GM19324 (cell line): ENCODE measurements at regions not wholly inside any gene's neighbourhood (a gene's known extent, or its start where the extent isn't known, plus 50 kb on each side); places are given as distances from the start of the nearest gene placed in this dataset.
"Not testable (repeated sequence)": the region's sequence is repeated elsewhere in the genome, so short reads cannot be mapped to it uniquely, and the experiment has no call there.

Experiments
- ATAC-seq: cut with Tn5 transposase; IDR thresholded peaks from one replicate; pipeline ENCODE4 v1.9.1; 2021; ENCODE audit warnings: mild to moderate bottlenecking, moderate library complexity; ENCODE audit not compliant: unreplicated experiment, low FRiP score

DNA sequence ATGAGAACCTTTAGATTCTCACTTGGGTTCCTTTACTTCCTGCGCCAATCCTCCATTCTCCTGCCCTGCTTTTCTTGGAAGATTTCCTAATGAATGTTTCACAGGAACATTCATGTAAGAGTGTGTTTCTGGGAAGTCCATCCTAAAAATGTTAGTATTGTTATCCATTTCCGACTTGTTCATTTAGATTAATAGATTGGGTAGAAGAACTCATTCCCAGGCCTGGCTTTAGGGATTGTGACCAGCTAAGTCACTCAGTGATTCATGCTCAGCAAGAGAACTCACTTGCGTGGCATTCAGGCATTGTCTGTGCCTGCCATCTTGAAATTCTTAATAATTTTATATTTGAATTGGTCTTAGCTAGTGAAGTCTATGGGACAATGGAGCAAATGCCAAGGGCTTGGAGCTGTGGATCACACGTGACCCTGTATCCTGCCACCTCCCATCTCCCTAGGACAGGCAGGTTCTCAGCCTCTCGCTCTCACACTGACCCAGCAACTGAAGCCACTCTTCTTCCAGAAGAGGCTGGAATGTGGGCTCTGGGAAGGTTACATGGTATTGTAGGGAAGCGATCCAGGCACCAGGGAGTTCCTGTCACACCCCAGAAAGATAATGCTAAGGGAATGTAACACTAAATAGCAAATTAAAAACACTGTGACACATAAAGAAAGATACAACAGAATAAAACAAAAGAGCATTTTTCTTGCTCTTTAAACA, 562.1 kb downstream of the TMA16 start:
- no peak for ATAC-seq

DNA sequence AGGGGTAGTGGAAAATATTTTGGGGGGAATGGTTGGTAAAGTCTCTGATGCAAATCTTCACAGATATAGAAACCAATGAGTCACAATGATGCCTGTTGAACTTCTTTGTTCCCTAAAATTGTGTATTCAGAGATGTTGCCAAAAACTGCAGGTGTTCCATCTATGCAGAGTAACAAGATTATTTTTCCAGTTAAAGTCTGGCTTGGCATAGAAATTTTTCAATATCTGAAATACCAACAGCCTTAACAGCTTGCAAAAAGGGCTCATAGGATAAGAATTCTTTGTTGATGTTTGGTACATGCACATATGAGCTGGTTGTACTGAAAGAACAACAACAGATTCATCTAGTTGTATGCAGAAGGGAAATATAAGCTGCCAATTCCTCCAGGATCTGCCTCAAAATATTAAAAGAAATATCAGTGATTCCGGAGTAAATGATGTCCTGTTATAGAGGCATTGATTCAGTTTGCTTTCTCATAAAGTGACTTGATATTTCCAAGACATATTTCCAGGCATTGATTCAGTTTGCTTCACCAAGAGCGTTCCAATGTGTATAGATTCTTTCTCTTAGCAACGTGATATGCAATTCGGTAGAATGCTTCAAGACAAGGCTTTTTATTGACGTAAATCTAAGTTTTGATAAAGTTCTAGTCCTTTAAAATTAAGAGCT, 564.4 kb downstream of the TMA16 start:
- no peak for ATAC-seq

DNA sequence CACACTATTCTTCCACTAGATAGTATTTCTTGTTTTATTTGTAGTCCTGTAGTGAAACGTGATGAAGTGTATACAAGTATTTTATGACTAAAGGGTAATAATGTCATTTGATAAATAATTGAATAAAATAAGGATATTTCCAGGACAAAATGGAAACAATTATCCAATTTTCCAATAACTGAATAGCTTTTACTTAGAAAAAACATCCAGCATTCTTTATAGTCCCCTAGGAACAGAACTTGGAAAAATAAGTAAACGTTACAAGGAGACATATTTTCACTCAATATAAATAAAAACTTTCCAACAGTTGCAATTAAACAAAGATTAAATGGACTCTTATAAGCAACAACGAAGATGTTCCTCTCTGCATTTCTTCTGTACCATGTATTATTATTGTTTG, 566.0 kb downstream of the TMA16 start:
- no peak for ATAC-seq

DNA sequence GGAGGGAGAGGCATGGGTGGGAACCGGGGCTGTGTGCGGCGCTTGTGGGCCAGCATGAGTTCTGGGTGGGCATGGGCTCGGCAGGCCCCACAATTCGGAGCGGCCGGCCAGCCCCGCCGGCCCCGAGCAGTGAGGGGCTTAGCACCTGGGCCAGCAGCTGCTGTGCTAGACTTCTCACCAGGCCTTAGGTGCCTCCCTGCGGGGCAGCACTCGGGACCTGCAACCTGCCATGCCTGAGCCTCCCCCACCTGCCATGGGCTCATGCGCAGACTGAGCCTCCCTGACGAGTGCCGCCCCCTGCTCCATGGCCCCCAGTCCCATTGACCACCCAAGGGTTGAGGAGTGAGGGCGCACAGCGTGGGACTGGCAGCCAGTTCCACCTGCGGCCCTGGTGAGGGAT, 573.9 kb downstream of the TMA16 start:
- ATAC-seq, result no peak

DNA sequence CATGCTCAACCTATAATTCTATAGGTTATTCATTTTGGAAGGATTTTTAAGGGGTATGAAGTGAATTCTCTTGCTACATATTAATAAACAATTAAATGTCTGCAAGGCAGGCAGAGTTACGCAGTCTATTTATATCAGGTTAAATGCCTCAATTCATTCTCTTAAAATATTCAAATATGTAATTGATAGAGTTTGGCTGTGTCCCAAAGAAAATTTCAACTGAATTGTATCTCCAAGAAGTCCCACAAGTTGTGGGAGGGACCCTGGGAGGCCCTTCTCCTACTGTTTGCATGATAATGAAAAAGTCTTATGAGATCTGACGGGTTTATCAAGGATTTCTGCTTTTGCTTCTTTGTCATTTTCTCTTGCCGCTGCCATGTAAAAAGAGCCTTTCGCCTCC, 576.1 kb downstream of the TMA16 start:
- no peak for ATAC-seq

DNA sequence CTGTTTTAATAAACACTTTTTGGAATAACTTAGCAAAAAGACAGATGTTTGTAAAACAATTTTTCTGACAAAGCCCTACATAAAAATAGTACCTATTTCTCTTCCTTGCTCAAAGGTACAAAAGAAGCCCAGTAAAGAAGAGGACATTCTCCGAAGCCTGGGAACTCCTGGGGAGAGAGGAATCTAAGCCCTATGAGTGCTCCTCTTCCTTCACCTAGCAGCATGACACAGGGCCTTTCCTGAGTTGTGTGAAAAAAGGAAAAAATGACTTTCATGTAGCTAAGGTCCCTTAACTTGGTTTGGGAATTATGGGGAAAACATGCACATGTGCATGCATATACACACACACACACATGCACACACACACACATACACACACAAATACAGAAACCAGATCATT, 586.9 kb downstream of the TMA16 start:
- ATAC-seq, result no peak

DNA sequence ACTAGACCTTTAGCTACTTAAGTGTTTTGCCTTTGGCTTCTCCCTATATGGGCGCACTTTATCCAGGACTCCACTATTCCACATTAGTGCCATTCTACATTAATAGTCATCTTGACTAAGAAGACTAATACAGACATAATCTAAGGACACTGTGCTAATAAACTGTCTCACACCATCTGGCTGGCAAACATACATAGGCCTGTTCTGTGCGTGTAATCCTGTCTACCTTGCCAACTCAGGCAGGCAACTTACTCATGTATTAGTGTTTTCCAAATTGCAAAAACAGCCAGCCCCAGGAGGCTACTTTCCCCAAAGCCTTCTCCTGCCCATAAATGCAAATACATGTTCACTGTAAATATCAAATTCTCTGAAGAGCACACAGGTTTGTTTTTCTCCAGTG, 587.3 kb downstream of the TMA16 start:
- ATAC-seq, result no peak

DNA sequence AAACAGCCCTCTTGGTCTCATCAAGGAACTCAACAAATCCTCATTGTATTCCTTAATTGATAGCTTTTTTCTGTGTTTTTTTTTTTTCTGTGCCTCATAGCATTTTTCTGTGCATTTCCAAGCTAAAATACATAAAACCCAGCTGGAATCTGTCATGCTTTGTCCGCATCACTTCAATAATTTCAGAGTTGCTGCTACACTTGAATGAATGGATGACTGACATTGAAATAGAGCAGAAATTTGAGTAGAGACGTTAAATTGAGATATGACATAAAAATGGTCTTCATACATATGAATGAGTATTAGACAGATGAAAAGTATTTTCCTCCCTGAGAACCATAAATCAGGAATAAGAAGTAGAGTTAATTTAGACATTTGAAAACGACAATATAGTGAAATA, 593.2 kb downstream of the TMA16 start:
- no peak for ATAC-seq

DNA sequence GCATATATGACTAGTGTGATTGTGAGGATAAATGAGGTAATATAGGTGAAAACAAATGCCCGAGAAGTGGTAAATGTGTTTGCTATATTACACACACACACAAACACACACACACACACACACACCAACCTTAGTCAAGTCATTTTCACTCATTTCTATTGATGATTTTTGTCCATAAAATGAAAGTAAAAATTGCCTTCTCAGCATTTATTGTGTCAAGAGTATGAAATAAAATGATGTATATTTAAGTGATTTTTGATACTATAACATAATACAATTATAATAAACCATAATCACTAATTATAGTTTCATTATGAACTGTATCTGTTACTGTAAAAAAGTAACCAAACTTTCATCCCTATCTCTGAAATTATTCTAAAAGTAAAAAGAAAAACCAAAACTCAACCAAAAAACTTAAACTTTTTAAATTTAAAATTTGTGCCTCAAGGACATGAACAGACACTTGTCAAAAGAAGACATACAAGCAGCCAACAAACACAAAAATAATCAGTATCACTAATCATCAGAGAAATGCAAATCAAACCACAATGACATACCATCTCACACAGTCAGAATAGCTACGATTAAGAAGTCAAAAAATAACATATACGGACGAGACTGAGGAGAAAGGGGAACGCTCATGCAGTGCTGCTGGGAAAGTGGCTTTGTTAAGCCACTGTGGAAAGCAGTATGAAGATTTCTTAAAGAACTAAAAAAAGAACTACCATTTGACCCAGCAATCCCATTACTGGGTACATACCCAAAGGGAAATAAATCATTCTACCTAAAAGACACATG, 601.0 kb downstream of the TMA16 start:
- ATAC-seq, result no peak

DNA sequence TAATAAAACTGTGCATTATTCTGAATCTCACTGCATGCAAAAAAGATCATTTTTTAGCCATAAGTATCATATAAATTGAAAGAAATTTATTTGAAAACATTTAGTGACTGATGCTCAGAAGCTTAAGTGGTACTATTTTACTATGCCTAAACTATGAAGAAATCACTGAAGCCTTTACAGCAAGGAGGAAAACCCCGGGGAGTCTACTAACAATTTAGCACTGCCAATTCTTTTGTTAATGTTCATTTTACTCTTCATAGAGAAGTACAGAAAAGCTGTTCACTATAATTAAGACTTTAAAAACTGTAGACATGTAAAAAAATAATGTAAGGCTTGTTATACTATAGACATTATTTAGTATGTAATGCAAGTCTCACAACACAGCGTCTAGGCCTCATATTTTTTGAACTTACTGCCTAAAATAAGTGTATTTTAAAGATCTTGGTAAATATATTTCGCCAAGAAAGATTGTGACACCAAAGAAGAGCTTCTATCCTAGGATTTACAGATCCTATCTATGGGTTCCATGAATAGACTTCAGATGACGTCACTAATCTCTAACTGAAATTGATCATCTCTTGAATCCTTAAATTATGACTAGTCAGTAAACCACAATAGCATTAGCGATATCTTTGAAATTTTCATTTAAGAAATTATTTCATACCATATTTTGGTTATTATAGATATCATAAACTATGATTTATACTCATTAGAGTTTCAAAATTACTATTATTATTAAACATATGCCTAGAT, 602.5 kb downstream of the TMA16 start:
- no peak for ATAC-seq

DNA sequence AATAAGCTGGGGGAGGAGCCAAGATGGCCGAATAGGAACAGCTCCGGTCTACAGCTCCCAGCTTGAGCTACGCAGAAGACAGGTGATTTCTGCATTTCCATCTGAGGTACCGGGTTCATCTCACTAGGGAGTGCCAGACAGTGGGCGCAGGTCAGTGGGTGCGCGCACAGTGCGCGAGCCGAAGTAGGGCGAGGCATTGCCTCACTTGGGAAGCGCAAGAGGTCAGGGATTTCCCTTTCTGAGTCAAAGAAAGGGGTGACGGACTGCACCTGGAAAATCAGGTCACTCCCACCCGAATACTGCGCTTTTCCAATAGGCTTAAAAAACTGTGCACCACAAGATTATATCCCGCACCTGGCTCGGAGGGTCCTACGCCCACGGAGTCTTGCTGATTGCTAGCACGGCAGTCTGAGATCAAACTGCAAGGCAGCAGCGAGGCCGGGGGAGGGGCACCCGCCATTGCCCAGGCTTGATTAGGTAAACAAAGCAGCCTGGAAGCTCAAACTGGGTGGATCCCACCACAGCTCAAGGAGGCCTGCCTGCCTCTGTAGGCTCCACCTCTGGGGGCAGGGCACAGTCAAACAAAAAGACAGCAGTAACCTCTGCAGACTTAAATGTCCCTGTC, 606.4 kb downstream of the TMA16 start:
- not testable (repeated sequence) for ATAC-seq

DNA sequence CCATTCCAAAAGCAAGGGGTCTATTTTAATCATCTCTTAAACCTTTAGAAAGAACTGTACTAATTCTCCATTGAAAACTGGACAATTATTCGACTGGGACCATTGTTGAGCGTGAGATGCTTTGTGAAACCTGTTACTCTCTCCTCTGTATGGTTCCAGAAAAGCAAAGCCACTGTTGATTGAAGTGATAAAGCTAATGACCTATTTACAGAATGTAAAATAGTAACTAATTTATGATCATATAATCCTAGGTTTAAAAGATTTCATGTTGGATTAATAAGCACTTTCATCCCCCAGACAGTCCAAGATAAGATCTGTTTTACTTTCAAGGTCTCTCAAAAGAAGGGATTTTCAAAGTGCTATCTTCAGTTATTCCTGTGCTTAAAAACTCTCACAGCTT, 614.5 kb downstream of the TMA16 start:
- ATAC-seq, result no peak

DNA sequence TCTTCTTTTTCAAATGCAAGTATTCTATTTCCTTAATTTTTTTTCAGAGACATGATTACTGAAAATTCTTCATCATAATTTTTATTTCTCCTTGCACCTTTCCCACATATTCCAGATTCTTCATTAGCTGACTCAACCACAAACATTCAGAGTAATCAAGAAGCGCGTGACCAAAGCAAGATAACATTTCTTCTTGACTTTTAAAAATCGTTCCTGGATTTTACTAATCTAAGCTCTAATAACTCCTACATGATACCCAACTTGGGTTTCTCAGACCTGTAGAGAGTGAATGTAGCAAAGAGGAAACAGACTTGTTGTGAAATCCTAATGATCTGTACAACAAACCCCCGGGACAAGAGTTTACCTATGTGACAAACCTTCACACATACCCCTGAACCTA, 615.0 kb downstream of the TMA16 start:
- ATAC-seq, result no peak

DNA sequence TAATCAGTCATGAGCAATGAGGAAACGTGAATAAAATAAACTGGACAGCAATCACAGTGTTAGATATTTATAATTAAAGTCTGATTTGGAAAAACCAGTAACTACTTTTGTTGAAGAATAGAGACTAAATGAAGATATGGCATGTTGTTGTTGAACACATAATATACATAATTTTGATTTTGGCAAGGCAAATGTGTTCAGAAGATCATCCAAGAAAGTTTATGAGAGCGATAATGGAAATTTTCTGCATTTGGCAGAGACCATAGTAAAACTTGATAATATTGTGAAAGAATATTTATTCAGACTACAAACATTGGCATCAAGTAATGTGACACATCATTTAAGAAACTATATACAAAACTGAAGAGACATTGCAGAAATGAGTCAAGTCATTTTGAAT, 620.7 kb downstream of the TMA16 start:
- ATAC-seq, result no peak

DNA sequence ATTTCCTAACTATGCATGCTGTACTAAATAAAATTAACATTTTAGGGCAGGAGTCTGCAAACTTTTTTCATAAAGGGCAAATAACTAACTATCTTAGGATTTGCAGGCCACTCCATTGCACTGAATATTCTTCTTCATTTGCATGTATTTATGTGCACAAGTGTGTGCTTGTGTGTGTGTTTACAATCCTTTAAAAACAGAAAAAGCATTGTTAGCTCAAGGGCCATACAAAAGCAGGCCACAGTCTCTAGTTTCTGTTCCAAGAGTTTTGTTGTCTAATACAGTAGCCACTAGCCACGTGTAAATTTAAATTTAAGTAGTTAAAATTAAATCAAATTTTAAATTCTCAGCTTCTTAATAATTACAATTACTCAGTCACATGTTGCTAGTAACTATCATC, 621.8 kb downstream of the TMA16 start:
- no peak for ATAC-seq

DNA sequence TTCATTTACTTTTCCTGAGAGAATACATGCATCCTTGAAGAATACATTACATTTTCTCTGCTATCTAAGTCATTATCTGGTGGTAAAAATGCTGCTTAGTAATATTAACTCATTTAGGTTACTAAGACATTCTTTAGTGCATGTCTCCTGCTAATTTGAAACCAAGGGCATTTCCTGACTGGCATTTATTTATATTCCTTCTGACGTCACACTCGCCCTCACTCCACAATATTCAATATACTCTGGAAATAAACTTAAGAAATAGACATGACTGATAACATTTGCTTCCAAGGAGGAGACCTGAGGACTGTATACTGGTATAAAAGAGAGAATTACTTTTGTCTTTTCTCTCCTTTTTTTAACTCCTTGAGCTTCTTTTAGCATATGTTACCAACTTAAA, 619.5 kb upstream of the SMIM31 start:
- ATAC-seq, result no peak

DNA sequence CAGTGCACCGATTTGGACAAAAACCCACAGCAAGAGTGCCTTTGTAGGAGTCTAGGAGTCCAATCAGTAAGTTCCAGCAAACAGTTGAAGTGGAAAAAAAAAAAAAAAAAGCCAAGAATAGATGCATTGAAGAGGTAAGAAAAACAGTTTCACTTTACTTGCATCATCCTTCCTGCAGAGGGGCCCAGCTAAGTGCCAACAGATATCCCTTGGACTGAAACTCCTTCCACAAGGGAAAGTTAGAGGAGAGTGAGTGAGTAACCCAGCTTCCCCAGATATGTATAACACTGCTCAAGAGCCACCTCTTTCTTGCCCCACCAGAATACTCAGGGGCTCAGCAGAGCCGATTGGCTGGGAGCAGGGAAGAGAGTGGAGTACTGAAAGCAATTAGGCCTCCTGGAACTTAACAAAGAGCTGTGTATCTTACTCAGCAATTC, 617.7 kb upstream of the SMIM31 start:
- ATAC-seq, result no peak

DNA sequence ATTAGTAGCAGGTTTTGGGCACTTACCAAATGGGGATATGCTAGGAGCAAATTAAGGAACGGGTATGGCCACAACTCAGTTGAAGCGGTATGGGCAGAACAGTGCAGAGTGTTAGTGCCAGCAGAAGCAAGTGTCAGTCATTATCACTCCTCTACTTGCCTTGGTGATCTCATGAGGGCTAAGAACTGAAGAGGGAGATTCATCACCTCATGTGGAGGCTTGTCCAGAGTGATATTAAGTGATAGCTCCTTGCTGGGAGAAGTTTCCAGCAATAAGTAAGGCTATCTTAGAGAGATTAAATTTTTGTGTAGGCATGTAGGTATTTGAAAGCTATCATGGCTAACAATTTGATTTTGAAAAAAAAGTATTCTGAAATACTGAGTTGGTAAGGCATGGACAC, 615.4 kb upstream of the SMIM31 start:
- no peak for ATAC-seq

DNA sequence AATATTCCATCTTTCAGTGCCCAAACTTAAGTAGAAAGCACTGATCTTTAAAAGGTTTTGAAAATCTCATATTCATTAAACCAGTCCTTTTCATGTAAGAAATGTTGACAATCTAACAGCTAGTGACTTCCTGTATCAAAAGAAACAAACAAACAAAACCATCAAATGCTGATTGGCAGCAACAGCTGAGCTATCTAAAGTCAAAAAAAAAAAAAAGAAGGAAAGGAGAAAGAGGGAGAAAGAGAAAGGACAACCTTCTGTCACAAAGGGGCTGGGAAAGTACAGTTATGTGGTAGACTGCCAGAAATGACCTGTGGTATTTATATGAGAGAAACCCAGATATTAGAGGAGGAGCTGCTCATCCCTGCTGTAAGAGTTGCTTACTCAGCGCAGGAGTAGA, 614.6 kb upstream of the SMIM31 start:
- ATAC-seq, result no peak

DNA sequence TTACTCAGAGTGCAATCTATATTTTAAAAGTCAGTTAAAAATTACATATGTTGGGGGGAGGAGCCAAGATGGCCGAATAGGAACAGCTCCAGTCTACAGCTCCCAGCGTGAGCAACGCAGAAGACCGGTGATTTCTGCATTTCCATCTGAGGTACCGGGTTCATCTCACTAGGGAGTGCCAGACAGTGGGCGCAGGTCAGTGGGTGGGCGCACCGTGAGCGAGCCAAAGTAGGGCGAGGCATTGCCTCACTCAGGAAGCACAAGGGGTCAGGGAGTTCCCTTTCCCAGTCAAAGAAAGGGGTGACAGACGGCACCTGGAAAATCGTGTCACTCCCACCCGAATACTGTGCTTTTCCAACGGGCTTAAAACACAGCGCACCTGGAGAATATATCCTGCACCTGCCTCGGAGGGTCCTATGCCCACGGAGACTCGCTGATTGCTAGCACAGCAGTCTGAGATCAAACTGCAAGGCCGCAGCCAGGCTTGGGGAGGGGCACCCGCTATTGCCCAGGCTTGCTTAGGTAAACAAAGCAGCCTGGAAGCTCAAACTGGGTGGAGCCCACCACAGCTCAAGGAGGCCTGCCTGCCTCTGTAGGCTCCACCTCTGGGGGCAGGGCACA, 612.1 kb upstream of the SMIM31 start:
- not testable (repeated sequence) for ATAC-seq
